ENCODE measurements at regions not wholly inside any gene's neighbourhood (a gene's known extent, or its start where the extent isn't known, plus 50 kb on each side); places are given as distances from the start of the nearest gene placed in this dataset.
"Not testable (repeated sequence)": the region's sequence is repeated elsewhere in the genome, so short reads cannot be mapped to it uniquely, and the experiment has no call there.

- no peak for DNase-seq (ENCODE audit: low read depth, low spot score)
These were observed 497.7 kb downstream of the STK39 start for GRCh38 chr2:167749660-167750059.

DNA sequence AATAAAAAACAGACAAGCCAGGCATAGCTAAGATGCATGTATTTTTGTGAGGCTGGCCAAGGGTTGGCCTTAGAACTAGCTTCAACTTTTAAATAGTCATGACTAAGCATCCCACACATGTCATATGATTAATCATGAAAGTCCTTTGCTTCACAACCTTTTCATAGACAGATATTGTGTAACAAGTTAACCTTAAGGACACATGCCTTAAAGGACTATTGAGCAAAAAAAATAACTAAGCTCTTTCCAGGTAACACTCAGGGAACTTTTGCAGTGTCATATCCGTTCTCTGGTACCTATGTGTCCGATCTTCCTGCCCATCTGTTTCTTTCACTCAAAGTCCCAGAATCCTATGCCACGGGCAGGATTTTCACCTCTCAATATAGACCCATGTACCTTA lies 498.4 kb downstream of the STK39 start:
- DNase-seq (ENCODE audit: low read depth, low spot score): no peak

DNA sequence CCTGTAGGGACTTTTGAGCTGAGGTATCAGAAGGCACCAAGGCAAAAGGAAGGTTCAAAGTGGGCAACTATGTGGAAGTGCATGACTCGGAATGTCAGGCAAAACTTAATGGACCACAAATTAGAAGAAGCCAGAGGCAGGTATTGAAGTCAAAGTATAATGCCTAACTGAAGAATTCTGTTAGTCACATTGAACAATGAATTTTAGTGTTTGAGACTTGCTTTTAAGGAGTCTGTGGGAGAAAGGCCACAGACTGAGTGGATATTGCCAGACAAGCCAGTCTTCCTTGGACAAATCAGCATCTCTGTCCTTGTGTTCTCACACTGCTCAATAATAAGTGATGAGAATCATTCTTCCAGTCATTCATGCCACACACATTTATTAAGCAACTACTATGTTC lies 498.9 kb downstream of the STK39 start:
- DNase-seq (ENCODE audit: low read depth, low spot score): no peak

- DNase-seq (ENCODE audit: low read depth, low spot score): no peak
These were observed 501.7 kb downstream of the STK39 start for GRCh38 chr2:167745667-167746066.

GRCh38 chr2:167739921-167740320 lies 507.5 kb downstream of the STK39 start:
- DNase-seq (ENCODE audit: low read depth, low spot score): not testable (repeated sequence)

DNA sequence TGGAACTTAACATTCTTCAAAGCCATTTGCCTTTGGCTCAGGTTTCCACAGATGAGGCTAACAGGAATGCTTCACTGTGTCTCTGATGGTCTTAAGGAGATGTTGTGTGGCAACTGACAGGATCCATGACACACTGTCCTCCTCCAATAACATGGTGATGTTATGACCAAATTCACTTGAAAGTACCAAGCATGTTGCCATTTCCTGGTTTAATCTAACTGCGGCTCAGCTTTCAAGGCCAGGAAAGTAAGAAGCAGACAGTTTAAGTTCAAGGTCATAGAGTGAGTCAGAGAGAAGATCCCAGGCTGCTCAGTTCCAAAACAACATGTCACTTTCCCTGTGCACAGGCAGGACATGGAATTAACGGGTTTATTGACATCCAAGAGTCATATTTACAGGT lies 513.6 kb downstream of the STK39 start:
- no peak for DNase-seq (ENCODE audit: low read depth, low spot score)

DNA sequence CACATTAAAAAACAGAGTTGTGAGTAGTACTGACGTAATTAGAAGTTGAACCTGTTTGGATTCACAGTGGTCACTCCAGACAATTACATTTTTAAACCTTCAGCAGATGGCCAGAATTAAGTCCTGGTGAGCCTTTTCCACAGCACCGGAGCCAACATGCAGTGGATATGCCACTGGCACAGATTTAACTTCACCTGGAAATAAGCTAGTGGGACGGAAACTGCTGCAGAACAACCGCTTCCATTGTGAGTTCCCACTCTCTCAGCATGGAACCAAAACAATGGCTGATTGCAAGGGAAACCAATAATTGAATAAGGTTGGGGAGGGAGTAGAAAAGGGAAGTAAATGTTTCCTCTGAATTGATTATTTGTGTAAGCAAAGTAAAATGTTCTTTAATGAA lies 515.1 kb downstream of the STK39 start:
- no peak for DNase-seq (ENCODE audit: low read depth, low spot score)

GRCh38 chr2:167729911-167730310 lies 517.5 kb downstream of the STK39 start:
- DNase-seq (ENCODE audit: low read depth, low spot score): no peak

DNA sequence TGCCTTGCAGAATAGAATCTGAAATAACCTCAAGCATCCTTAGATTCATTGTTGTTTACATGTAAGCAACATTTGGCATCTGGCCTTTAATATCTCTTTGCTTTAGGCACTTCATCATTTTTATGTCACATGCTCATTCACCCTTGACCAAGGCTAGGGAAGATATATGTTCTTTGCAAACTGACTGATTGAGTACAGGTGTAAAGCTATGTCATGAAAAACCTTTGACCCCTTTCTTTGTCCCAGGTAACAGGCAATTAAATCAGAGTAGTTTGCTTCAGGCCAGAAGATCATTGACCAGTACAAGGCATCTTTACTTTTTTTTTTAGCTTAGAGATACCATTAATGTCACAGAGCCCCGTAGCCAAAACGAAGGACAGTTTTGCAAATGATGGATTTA lies 520.6 kb downstream of the STK39 start:
- DNase-seq (ENCODE audit: low read depth, low spot score): no peak

DNA sequence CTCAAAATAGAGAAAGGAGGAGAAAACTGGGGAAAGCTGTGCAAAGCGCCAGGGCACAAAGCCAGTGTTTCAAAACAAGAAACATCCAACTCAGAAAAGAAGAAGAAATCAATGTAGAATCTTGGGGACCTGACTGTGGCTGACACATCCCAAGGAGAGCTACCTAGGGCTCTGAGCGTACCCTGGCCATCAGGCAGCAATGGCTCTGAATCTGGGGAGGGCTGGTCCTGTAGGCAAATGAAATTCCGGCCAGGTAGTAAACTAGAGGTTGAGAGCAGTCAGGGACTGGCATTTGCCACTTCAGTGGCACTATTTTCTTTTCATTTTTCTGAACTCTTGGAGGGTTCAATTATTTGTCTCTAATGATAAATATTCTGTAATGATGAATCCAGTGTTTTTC lies 525.8 kb downstream of the STK39 start:
- no peak for DNase-seq (ENCODE audit: low read depth, low spot score)

GRCh38 chr2:167719410-167719809 lies 528.0 kb downstream of the STK39 start:
- DNase-seq (ENCODE audit: low read depth, low spot score): no peak

GRCh38 chr2:167718560-167718959 lies 528.8 kb downstream of the STK39 start:
- DNase-seq (ENCODE audit: low read depth, low spot score): no peak

GRCh38 chr2:167715932-167716331 lies 531.5 kb downstream of the STK39 start:
- DNase-seq (ENCODE audit: low read depth, low spot score): no peak

DNA sequence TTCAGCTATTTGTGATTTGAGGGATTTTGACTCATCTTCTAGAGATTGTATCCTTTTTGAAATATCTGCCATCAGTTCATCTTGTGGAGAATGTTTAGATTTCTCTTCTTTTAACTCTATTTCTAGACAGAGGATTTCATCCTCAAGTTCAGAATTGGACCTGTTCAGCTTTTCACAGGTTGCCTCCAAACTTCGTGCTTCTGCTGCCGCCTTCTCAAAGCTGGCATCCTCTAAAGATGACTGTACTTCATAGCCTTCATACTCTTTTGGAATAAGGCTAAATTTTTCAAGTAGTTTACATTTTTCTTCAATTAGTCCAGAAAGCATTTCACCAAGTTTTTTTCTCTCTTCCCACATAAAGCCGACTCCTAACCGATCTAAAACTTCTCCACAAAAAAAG lies 531.9 kb downstream of the STK39 start:
- DNase-seq (ENCODE audit: low read depth, low spot score): not testable (repeated sequence)

DNA sequence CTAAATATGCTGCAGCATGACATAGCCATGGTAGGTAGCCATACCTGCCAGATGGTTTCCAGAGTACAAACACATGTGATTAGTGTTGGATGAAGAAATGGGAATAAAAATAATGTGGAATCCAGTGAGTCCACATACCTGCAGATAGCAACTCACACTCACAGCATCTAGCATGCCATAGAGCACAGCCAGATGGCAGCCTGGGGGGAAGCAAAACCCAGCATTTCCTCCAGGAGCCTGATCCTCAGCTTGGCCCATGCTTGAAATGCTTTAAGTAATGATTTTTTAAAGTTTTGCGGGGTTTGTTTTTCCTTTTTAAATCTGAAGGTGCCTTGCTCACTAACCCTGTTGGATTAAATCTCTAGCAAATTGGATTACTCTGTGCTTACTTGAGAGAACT lies 535.1 kb downstream of the STK39 start:
- no peak for DNase-seq (ENCODE audit: low read depth, low spot score)

DNA sequence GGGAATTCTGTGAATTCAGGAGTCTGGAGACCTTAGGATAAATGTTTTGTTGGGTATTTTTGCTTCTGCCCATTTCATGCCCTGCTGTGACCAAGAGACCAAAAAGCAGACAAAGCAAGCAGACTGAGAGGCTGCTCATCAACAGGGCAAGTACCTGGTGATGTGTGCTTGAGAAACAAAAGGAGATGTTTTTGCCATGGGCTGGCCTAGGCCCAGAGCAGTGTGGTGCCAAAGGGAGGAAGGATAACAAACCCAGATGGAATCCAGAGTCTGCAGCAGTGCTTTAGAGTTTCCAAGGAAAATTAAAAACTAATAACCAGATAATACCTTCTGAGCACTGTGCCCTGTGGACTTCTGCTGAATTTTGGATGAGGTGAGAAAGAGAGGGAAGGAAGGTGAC lies 538.4 kb downstream of the STK39 start:
- no peak for DNase-seq (ENCODE audit: low read depth, low spot score)

DNA sequence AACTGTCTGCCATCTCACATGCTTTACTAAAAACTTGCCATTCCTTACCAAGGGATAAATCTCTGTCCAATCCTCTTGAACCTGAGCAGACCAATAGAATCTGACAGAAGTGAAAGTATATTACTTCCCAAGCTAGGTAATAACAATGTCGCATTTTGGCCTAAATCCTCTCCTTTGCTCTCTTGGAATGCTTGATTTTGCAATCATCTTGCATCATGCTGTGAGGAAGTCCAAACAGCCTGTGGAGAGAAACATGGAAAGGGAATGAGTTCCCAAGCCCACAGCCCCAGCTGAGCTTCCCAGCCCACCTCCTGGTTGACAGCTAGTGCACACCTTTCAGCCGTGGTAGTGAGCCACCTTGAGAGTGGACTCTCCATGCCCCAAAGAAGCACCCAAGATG lies 540.6 kb downstream of the STK39 start:
- peak; percentile 4 for DNase-seq (ENCODE audit: low read depth, low spot score)

GRCh38 chr2:167703441-167703840 lies 544.0 kb downstream of the STK39 start:
- no peak for DNase-seq (ENCODE audit: low read depth, low spot score)

GRCh38 chr2:167702227-167702626 lies 545.2 kb downstream of the STK39 start:
- DNase-seq (ENCODE audit: low read depth, low spot score): no peak

DNA sequence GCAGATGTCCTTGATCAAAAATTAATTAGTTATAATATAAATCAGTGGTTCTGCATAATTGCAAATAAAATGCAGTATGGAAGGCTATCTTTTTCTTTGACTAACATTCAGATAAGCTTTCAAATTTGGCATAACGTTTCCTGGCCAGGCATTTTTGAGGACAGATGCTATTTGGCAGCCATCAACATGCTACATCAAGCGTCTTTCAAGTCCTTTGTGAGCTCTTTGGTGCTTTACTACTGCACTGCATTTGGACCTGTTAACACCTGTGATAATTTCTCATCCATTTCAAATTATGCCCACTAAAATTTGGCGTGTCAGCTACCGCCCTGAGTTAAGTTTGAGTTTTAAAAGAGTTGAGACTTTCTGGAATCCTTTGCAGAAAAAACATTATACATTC lies 545.7 kb downstream of the STK39 start:
- DNase-seq (ENCODE audit: low read depth, low spot score): no peak

- no peak for DNase-seq (ENCODE audit: low read depth, low spot score)
These were observed 549.4 kb downstream of the STK39 start for GRCh38 chr2:167697948-167698347.

DNA sequence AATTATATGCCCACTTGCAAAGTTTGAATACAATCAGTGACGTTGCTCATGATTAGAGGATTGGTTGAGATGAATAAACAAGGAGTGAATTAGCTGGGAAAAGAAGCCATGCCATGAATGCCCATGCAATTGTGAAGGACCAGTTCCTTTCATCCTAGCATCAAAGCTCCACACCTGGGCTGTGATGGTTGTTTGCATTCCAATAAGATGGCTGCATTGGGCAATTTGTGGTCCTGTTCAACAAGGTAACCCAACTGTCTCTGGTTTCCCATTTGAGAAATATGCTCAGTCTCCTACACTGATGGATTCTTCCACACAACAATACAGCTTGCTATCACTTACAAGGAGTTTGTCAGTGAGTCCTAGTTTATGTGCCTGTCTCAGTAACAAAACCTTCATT lies 550.2 kb downstream of the STK39 start:
- no peak for DNase-seq (ENCODE audit: low read depth, low spot score)

- DNase-seq (ENCODE audit: low read depth, low spot score): no peak
These were observed 554.5 kb downstream of the STK39 start for GRCh38 chr2:167692936-167693335.

DNA sequence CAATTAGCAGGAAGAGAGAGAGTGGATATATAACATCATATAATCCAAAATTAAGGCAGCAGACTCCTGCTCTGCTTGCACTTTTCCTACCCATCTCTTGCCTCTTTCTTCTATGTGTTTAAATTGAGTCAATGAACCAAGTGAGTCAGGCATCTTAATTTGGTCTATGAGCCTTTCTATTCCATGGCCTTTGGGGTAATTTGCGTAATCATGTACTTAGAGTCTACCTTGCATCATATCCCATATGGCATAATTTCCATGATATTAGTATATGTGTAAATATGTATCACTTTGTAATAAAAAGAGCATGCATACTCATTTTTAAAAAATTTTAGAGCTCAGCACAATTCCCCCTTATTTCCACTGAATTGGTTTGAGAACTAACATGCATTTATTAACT lies 555.2 kb downstream of the STK39 start:
- no peak for DNase-seq (ENCODE audit: low read depth, low spot score)

GRCh38 chr2:167689444-167689843 lies 558.0 kb downstream of the STK39 start:
- no peak for DNase-seq (ENCODE audit: low read depth, low spot score)

Data from smooth muscle cell of the brain vasculature (primary cell).